GM12891 (cell line): ENCODE measurements at regions not wholly inside any gene's neighbourhood (a gene's known extent, or its start where the extent isn't known, plus 50 kb on each side); places are given as distances from the start of the nearest gene placed in this dataset.

Experiments
- DNase-seq: peaks from one replicate; pipeline ENCODE4 v3.0.0; 2011; ENCODE audit warnings: low spot score; ENCODE audit not compliant: insufficient read length
- FAIRE-seq: peaks from 2 replicates; lab custom pipeline; 2011; peaks lifted over from hg19 to GRCh38; lab: Jason Lieb, UNC
- PAX5 ChIP-seq: IDR thresholded peaks from 2 replicates; pipeline ENCODE4 v1.6.1; 2011; ENCODE audit warnings: low read length, moderate library complexity, mild to moderate bottlenecking; ENCODE audit not compliant: insufficient read depth, severe bottlenecking
- POLR2A ChIP-seq: IDR thresholded peaks from 2 replicates; pipeline ENCODE4 v1.6.1; 2011; ENCODE audit warnings: low read depth, low read length, control low read depth
- POLR2AphosphoS5 ChIP-seq: IDR thresholded peaks from 2 replicates; pipeline ENCODE4 v1.6.1; 2011; ENCODE audit warnings: low read depth, low read length, control low read depth
- POU2F2 ChIP-seq: IDR thresholded peaks from 2 replicates; pipeline ENCODE4 v1.6.1; 2011; ENCODE audit warnings: low read depth, mild to moderate bottlenecking, control low read depth, low read length, moderate library complexity
- SPI1 ChIP-seq: IDR thresholded peaks from 2 replicates; pipeline ENCODE4 v1.6.1; 2011; ENCODE audit warnings: low read depth, low read length, control low read depth
- TAF1 ChIP-seq: IDR thresholded peaks from 2 replicates; pipeline ENCODE4 v1.6.1; 2011; ENCODE audit warnings: low read depth, low read length, control low read depth

- TF ChIP-seq TAF1 (no peak), POU2F2 (no peak), PAX5 (no peak), POLR2AphosphoS5 (no peak), POLR2A (no peak), SPI1 (no peak)
- DNase-seq = no peak
- FAIRE-seq = no peak
Observed at GRCh38 chr2:56687169-56687568, 503.4 kb downstream of the CCDC85A start.

GRCh38 chr2:56688661-56689060 lies 504.9 kb downstream of the CCDC85A start:
- TF ChIP-seq SPI1 (no peak), TAF1 (no peak), POLR2A (no peak), PAX5 (no peak), POLR2AphosphoS5 (no peak), POU2F2 (no peak)
- FAIRE-seq = no peak
- no peak for DNase-seq

DNA sequence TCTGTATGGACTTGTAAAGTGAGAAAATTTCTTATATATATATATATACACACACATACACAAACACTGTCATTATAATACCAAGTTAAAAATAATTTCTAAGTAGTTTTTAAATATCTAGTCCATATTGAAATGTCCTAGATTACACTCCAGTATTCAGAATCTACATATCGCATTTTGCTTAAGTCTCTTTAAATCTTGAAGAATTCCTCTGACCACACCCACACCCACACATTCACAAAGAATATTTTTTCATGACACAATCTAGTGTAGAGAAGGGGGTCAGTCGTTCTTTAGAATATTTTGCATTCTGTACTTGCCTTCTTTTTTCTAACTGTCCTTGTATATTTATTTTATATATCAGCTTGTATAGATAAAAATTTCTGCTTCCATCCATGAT lies 509.7 kb downstream of the CCDC85A start:
- FAIRE-seq (no peak), DNase-seq (no peak)
- no peak for TF ChIP-seq SPI1

- no peak for TF ChIP-seq POLR2A
- no peak for TF ChIP-seq POLR2AphosphoS5
- no peak for TF ChIP-seq PAX5
- no peak for TF ChIP-seq SPI1
- no peak for TF ChIP-seq TAF1
- TF ChIP-seq POU2F2 = no peak
- no peak for DNase-seq
- no peak for FAIRE-seq
Observed at GRCh38 chr2:56703001-56703400, 519.2 kb downstream of the CCDC85A start.

- TF ChIP-seq POLR2A (no peak), SPI1 (no peak), POU2F2 (no peak), TAF1 (no peak), PAX5 (no peak), POLR2AphosphoS5 (no peak)
- DNase-seq (no peak), FAIRE-seq (no peak)
Observed at GRCh38 chr2:56705713-56706112, 521.9 kb downstream of the CCDC85A start.

DNA sequence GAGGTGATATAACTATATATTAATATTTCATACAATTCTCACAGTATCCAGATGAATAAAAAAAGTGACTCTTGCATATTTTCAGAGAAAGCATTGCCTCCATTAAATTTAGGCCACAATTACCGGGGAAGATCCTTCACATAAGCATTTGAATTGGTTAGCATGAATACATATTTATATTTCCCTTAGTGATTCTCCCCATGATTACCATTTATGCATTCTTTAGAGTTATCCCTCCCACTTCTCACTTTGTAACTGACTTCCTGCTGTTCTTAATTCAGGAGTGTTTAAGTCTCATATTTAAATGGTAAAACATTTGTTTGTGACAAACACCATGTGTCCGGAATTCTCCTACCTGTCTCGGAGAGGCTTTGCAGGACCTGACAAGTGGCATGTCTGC lies 523.4 kb downstream of the CCDC85A start:
- DNase-seq (no peak), FAIRE-seq (no peak)
- TF ChIP-seq SPI1 (no peak), TAF1 (no peak), PAX5 (no peak), POLR2AphosphoS5 (no peak), POLR2A (no peak), POU2F2 (no peak)

DNA sequence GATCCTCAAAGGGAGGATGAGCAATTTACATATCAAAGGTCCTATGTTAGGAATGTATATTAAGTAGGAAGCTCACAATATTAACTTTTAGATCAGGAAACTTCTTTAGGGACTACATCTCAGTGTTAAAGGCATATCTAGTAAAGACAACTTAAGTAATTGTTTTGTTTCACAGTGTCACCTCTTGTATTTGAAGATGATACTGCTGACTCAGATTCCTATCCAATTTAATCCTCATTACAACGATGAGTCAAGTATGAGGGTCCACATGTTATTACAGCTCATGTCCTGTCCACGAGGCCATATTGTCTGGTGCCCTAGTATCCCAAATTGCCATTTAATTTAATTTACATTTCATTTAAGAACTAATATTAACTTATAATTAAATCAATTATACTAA lies 523.9 kb downstream of the CCDC85A start:
- FAIRE-seq (no peak), DNase-seq (no peak)
- TF ChIP-seq TAF1 = no peak
- TF ChIP-seq POU2F2 = no peak

DNA sequence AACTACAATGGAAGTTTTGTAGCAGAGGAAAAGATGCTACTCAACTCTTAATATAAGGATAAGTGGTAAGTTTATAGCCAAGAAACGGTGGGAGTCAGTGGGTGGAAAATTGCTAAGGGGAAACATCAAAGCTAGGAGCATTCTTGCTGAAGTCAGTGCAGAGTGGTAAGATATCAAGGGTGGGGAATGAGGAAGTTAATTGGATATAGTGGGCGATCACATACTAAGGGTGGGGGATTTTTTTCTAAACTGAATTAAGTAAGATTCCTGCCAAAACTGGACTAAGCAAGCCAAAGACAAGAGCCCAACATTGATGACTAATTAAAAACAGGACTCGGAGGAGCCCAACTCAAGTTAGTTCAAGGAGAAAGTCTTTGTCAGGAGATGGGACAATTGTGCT lies 525.4 kb downstream of the CCDC85A start:
- TF ChIP-seq TAF1 = no peak
- no peak for TF ChIP-seq POLR2A
- TF ChIP-seq POLR2AphosphoS5 = no peak
- no peak for TF ChIP-seq POU2F2
- TF ChIP-seq PAX5 = no peak
- no peak for TF ChIP-seq SPI1
- FAIRE-seq = no peak
- DNase-seq = no peak

- no peak for FAIRE-seq
- TF ChIP-seq SPI1 (no peak), PAX5 (no peak), POLR2A (no peak), POU2F2 (no peak), TAF1 (no peak), POLR2AphosphoS5 (no peak)
- DNase-seq = no peak
Observed at GRCh38 chr2:56713161-56713676, 529.4 kb downstream of the CCDC85A start.

- no peak for FAIRE-seq
- no peak for DNase-seq
- TF ChIP-seq TAF1 (no peak), POLR2A (no peak), PAX5 (no peak), POU2F2 (no peak), SPI1 (no peak), POLR2AphosphoS5 (no peak)
Observed at GRCh38 chr2:56713978-56714377, 530.2 kb downstream of the CCDC85A start.

DNA sequence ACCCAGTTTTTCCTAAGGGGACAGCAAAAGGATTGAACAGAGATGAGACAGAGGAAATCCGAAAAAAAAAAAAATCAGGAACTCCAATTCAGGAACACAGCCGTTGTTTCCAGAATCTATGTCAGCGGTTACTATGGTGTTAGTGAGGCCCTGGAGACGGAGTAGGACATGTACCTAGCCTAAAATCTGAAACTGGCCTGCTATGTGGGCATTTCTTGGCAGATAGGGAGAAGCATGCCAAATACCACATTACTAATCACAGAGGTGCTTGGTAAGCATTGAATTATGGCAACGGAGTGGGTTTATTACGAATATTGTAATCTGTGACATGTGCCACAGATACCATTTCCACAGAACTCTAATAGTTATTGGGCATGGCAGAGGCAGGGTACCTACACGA lies 530.6 kb downstream of the CCDC85A start:
- DNase-seq (no peak), FAIRE-seq (no peak)
- TF ChIP-seq POU2F2 = no peak
- no peak for TF ChIP-seq SPI1
- no peak for TF ChIP-seq POLR2A
- TF ChIP-seq TAF1 = no peak
- TF ChIP-seq POLR2AphosphoS5 = no peak
- no peak for TF ChIP-seq PAX5
